ENCODE measurements at regions not wholly inside any gene's neighbourhood (a gene's known extent, or its start where the extent isn't known, plus 50 kb on each side); places are given as distances from the start of the nearest gene placed in this dataset.

DNA sequence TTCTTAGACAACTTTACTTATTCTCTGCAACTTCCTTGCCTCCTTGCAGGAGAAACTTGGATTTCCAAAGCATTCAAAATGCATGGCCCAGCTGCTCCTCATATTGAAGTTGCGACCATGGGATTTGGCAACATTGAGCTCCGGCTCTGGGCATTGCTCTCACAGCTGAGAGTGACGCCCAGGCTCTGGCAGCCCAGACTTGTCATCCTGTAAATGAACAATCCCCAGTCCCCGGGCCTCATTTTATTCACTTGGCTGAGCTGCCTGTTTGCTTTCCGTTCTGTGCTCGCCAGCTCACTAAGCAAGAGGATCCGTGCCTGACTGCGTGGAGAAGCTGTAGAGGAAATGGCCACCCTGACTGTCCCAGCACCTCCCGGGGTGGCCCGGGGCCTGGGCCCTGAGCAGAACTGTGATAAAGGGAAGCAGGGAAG lies 119.5 kb upstream of the CD93 start:
- peak; percentile 83 for DNase-seq (ENCODE audit: low spot score)

DNA sequence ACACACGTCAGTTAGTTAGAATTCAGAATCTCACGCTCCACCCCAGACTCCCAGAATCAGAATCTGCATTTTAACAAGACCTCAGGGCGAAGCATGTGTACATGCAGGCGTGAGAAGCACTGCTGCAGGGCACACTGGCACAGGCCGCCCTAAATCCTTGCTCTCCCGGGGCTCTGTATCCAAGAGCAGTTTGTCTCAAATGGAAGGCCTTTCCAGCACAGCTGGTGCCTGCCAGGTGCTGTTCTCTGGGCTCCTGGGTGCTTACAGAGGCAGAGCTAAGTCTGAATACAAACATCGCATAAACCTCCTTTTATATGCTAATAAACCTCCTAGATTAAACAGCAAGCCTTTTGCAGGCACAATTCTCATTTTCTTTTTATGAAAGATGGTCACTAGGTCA lies 119.1 kb upstream of the CD93 start:
- DNase-seq (ENCODE audit: low spot score) = no peak

DNA sequence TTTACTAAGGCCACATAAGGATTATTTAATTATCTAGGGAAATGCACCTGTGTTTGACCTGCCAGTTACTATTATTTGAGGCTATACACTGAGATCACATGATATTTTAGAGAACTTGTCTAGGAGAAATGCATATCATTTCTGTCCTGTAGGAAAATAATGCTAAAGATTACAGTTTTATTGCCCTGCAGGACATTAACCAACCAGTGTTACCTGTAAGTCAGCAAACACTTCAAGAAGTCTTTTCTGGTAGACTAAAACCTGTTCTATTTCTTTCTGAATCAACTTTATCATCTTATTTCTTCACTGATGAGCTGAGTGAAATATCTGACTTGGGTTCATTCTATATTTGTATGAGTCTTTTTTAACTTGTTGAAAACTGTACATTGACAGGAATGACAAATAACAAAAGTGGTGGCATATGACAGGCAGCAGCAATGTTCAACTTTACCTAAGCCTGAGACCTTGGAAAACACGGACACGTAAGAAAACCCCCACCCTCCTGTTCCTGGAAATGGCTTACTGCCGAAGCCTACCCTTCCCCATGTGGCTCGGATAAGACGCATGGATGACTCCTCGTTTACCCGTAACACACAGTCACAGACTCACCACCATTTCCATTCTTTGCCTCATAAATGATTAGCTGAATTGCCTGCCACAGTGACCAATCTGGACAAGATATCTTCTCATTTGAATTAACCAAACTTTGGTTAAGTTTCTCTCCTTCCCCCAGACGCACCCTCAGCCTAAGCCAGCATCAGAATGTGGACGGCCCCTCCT lies 118.0 kb upstream of the CD93 start:
- DNase-seq (ENCODE audit: low spot score) = no peak

DNA sequence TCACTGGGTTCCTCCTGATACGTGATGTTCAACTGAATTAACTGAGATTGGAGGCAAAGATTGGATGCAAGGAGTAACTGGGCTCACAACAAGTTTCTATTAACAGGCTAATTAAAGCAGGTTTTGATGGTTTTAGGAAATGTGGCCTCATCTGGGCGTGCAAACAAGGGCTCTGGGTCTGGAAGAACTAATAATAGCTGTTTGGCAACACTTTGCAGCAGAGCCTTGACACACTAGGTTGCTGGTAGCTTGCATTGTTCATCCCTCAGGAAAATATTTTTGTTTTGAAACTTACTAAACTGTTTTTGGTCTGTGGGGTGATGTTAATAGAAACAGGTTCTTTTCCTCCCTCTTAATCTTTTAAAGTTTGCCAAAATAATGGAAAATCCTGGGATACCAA lies 117.2 kb upstream of the CD93 start:
- no peak for DNase-seq (ENCODE audit: low spot score)

DNA sequence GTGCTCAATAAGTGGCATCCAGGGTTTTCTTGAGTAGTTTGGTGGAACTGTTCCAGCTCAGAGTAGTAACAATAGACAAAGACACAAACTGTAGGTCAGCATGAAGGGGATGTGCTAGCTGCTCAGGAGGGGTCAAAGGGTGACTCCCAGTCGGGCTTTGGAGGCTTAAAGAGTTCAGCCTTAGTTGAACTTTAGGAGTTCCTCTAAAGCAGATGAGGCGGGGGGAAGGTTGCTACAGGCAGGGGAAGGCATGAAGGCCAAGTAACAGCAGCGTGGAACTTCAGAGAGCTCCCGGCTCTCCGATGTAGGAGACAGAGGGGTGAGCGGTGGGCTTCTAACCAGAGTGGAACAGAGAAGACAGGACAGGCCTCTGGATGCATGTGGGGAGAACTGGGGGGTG lies 115.5 kb upstream of the CD93 start:
- no peak for DNase-seq (ENCODE audit: low spot score)

DNA sequence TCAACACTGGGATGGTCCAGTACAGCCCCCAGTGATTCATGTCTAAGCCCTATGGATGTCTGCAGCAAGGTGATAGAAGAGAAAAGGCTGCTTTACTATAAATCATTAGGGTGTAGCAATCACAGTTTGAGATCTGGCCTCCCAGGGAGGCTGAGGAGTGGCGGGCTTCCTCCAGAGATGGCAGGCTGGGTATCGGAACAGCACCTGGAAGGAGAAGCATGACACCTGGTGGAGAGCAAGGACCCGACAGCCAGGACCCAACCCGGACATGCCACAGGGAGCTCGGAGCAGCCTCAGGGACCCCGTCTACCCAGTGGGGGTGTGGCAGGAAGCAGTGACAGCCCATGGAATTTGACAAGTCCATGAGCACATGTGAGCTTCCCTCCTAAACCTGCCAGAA lies 114.8 kb upstream of the CD93 start:
- DNase-seq (ENCODE audit: low spot score) = no peak

DNA sequence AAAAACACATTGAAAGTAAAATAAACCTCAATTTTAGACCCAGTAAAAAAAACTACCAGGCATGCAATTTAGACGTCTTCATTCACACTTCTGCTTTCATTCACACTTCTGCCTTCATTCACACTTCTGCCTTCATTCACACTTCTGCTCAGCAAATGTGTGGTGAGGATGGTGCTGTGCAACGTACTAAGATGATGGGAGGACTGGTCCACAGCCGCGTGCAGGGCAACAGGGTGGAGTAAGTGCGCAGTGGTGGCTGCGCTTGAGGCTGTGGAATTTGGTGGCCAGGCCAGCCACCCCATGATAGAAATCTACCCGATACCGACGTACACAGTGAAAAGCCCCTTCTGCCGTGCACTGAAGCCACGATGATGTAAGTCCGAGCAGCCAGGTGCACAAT lies 114.3 kb upstream of the CD93 start:
- no peak for DNase-seq (ENCODE audit: low spot score)

DNA sequence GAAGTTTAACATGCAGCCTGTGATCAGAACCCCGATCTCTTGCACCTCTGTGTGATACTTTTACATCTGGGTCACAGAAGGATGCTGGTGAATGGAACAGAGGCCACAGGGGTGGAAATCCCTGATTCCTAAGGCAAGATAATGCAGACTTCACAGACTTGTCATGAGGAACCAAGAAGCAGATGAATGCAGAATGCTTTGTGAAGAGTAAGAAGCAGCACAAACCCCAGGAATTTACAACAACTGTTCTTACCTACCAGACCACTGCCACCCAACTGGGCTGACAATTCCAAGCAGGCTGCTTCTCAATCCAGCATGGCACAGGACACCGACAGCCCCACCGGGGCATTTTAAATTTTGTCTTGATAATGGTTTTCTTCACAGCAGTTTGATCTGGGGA lies 113.2 kb upstream of the CD93 start:
- DNase-seq (ENCODE audit: low spot score) = no peak

DNA sequence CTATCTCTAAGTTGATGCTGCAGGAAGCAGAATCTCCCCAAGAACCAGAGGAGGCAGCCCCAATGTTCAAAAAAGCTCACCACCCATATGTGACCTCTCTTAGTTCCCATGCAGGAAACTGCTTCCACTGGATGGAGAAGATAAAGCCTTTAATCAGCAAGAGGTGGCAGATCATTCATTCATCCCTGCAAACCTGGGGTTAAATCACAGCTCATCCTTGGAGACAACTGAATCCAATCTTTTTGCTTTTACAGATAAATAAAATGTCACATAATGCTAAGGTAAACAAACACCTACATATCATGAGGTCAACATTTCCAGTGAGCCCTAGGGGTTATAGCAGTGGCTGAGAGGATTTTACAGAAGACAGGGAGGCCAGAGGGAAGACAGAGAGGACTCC lies 112.7 kb upstream of the CD93 start:
- no peak for DNase-seq (ENCODE audit: low spot score)

DNA sequence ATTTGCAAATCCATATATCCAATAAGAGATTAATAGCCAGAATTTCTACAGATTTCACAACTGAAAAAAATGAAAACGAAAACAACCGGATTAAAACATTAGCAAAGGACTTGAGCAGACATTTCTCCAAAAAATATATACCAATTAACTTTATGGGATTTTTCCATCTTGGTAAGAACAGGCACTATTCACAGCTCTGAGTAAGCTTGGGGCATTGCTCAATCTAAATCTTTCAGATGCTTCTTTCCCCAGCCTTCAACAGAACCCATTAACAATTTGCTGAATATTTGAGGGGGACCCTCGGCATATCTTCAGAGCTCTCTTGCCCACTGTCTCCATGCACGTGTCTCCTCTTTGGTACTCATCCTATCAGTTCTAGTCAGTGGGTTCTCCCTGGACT lies 111.7 kb upstream of the CD93 start:
- no peak for DNase-seq (ENCODE audit: low spot score)

DNA sequence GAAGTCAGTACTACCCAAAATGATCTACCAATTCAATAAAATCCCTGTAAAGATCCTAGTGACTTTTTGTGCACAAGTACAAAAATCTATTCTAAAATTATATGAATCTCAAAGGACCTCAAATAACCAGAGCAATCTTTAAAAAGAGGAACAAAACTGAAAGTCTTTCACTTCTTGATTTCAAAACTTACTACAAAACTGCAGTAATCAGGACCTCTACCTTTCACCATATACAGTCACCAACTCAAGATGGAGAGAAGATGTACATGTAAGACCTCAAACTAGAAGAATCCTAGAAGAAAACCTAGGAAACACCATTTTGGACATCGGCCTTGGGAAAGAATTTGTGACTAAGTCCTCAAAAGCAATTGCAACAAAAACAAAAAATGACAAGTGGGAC lies 109.5 kb upstream of the CD93 start:
- no peak for DNase-seq (ENCODE audit: low spot score)

DNA sequence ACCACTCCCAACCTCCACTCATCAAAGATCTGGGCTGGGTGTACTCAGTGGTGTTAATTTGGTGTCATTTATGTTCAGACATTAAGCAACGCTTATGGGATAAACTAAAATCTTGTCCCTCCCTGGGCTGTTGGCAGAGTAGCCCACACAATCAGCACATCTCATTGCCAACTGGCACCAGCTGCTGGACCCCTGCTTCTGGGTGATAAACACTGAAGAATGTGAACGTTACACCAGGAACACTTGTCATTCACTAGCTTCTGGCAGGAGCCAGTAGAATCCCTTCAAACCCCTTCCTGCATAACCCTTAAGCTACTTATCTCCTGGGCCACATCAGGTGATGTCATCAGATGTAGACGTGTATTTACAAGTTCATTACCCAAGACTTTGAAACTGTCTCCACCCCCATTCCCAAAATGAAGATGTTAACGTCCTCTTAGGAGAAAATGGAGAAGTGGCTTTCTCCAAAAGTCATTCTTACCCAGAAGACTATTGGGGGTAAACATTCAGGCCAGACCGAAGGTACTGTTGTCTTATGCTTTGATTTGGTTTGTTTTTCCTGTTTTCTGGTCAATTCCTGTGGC lies 107.8 kb upstream of the CD93 start:
- DNase-seq (ENCODE audit: low spot score) = no peak

DNA sequence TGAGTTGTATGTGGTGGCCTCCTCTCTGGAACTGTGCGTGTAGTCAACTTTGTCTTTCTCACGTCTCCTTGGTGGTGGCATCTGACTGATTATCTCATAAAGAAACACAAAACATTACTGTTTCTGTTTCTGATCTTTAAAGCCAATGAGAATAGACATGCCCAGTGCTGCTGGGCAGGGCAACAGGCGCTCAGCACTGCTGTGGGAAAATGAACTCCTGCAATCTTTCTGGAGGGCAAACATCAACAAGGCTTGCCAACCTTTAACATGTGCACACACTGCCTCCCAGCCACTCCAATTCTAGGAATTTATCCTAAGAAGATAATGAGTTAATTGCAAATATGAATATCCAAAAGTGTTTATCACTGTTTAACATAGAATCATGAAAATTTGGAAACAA lies 106.3 kb upstream of the CD93 start:
- no peak for DNase-seq (ENCODE audit: low spot score)

DNA sequence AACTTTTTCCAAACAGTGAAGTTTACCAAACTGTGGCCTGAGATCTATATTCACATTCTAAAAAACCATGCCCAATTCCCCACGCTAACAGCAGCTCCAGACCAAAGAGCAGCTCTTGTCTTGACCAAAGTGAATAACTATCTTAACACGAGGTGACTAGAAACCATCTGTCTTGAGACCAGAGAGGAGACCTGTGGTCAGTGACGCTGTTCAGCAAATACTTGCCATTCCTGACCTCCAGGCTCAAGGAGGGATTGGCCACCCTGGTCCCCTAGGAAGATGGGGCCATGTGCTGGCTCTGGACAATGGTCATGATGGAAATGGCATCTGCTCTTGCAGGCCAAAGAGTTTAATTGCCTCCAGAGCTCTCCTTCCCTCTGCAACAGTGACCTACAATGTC lies 104.4 kb upstream of the CD93 start:
- no peak for DNase-seq (ENCODE audit: low spot score)

DNA sequence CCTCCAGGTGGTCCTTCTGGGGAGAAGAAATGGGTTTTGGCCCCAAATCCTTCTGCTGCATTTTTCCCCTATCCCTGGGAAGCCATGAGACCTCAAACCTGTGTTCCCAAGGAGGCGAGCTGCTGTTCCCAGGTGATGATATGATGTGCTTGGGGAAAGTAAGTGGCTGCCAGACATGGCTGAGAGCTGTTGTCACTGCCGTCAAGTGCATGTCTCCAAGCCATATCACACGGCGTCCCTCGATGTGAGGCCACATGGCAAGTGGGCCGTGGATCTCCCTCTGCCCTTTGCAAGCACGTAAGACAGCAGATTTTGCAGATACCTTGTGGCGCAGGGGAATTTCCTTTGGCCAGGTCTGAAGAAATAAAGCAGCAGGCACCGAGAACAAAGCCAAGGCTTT lies 103.7 kb upstream of the CD93 start:
- DNase-seq (ENCODE audit: low spot score) = no peak

DNA sequence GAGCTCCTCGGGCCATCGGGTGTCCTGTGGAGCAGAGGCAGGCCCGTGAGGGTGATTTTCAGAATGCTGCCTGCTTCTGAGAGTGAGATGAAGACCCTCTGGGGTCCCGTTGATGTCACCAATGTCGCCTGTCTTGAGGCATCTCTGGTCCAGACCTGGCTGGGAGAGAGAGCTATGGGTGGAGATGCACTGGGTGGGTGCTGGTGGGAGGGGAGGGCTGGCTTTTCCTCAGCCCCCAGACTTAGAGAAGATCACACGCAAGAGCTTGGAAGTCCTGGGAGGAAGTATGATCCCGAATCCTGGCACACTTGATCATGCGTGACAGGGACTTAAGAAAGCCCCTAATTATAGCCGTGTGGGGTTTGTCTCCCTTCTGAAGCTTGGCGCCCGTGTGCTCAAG lies 103.2 kb upstream of the CD93 start:
- DNase-seq (ENCODE audit: low spot score) = no peak

DNA sequence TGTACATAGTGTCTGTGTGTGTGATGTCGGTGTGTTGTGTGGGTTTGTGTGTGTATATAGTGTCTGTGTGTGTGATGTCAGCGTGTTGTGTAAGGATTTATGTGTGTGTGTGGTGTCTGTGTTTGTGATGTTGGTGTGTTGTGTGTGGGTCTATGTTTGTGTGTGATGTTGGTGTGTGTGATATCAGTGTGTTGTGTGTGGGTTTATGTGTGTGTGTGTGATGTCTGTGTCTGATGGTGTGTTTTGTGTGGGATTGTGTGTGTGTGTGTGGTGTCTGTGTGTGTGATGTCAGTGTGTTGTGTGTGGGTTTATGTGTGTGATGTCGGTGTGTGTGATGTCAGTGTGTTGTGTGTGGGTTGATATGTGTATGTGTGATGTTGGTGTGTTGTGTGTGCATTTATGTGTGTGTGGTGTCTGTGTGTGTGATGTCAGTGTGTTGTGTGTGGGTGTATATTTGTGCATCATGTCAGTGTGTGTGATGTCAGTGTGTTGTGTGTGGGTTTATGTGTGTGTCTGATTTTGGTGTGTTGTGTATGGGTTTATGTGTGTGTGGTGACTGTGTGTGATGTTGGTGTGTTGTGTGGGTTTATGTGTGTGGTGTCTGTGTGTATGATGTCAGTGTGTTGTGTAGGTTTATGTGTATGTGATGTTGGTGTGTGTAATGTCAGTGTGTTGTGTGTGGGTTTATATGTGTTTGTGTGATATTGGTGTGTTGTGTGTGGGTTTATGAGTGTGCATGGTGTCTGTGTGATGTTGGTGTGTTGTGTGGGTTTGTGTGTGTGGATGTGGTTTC lies 102.4 kb upstream of the CD93 start:
- no peak for DNase-seq (ENCODE audit: low spot score)

DNA sequence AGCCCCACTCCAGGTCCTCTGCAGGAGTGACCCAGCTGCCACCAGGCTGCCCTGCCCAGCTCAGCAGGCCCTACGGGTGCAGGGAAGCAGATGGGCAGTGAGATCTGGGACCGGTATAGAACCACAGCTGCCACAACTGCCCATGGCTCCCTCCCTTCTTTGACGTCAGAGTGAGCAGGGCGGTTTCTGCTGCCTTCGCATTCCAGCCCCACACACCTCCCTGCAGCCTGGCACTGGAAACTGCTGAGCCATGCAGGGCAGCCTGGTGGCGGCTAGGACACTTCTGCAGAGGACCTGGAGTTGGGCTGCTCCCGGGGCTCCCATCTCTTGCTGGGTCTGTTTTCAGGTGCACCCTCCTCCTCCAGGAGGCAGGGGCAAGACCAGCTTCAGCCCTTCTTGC lies 101.6 kb upstream of the CD93 start:
- DNase-seq (ENCODE audit: low spot score) = no peak

DNA sequence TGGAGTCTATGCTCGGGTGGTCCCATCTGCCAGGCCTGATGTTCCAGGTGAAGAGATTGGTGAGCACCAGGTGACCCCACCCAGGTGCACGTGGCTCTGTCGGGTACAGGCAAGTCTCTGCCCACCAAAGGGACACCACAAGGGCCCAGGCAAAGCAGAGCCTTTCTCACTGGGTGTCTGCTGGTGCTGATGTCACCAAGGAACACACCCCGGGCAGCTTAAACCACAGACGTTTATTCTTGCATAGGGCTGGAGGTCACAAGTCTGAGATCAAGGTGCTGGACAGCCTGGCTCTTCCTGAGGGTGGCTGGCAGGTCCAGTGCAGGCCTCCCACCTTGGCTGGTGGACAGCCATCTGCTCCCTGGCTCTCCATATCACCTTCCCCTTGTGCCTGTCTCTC lies 100.7 kb upstream of the CD93 start:
- DNase-seq (ENCODE audit: low spot score) = no peak

DNA sequence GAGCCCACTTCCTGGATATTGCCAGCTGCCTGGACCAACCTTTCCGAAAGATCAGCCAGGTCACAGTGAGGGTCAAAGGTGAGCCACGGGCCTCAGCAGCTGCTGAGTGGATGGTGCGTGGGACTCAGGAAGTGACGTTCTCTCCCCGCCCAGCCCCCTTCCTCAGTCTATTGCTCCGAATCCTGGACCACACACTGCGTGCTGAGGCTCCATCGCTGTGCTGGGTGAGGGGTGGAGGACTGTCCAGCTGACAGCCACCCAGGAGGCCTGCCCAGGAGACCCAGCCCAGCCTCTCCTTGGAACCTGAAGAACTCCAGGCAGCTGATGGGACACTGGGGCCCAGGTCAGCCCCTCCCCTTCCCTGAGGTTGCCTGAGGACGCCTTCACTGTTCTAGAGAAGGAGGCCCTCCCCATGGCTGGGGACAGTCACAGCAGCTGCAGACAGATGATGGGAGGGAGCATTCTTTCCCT lies 94.4 kb upstream of the CD93 start:
- DNase-seq (ENCODE audit: low spot score) = no peak

DNA sequence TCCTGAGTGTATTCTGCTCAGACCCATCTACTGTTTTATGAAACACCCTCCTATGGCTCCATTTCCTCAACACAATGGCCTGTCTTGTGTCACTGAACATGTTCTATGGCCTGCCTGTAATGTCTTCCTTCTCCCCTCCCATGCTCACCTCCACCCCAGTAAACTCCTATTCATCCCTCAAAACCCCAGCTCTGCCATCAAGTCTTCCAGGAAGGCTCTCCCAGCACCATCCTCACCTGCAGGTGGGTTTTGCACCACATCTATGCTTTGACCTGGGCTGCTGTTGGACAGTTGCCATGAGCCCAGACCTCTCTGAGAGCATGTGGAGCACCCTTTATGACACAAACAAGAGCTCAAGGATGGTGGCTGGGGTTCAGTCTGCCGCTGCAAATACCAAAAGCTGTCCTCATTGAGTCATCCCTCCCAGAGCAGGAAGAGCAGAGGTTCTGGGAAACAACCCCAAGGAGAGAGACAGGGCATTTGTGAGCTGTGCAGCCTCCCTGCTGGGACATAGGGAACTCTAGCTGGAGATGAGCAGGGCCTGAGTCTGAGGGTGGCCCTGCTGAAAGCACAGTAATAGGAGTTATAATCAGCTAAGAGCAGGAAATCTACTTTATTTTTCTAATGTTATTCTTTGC lies 93.8 kb upstream of the CD93 start:
- no peak for DNase-seq (ENCODE audit: low spot score)

DNA sequence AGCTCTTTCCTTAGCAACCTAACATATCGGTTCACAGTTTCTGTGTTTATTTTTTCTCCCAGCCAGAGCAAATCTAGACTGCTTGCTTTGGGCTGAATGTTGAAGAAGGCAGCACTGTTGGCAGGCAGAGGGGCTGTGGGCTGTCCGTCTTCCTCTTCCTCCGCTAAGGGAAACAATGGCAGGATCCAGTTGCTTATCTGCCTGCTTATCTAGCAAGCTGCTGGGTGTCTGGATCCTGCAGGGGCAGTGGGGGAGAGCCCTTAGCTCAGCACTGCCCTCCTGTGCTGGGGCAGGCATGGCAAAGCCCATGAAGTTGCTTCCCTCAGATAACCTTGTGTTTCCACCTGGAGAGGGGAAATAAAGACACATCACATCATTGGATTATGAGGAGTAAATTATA lies 92.7 kb upstream of the CD93 start:
- no peak for DNase-seq (ENCODE audit: low spot score)

DNA sequence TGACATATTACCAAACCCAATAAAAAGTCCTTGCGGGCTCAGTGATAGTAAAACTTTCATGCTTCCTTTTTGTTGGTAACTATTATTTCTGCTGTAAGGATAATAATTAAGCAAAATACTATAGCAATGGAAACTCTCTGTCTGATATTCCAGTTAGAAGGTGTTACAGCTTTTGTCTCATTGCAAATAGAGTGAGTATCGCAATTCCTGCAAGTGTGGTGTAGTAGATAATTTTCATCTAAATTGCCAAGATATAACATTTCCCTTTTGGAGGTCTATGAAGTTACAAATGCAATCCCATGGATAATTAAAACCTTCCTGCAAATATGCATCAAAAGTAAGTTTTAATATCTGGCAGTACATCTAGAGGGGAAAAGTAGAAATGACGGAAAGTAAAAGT lies 88.7 kb upstream of the CD93 start:
- no peak for DNase-seq (ENCODE audit: low spot score)
